ENCODE measurements at regions not wholly inside any gene's neighbourhood (a gene's known extent, or its start where the extent isn't known, plus 50 kb on each side); places are given as distances from the start of the nearest gene placed in this dataset.

GRCh38 chr14:34039428-34040047, 88.7 kb upstream of the EGLN3 start (continued):
- peak; percentile 79 for TF ChIP-seq JUND (IDR thresholded peaks at IDR 0.05; ENCODE audit: borderline replicate concordance, low read depth, low read length)
- peak; percentile 69; the same call in 1 of the 3 replicates for TF ChIP-seq JUND (tag; IDR thresholded peaks at IDR 0.05; ENCODE audit: borderline replicate concordance, low read depth, low read length)
- no peak for TF ChIP-seq ZNF24 (IDR thresholded peaks at IDR 0.05)
- no peak for TF ChIP-seq TRIM24 (IDR thresholded peaks at IDR 0.05)
- TF ChIP-seq MAFK (IDR thresholded peaks at IDR 0.05; ENCODE audit: low read length), result no peak
- no peak for TF ChIP-seq KAT2B (IDR thresholded peaks at IDR 0.05; ENCODE audit: low read depth, low read length)
- TF ChIP-seq AFF4 (CRISPR knock-in tag; IDR thresholded peaks at IDR 0.05), result no peak
- TF ChIP-seq JUN (IDR thresholded peaks at IDR 0.05; ENCODE audit: borderline replicate concordance, low read depth, low read length), result peak; percentile 54; the same call in 1 of the 2 replicates
- TF ChIP-seq JUN (CRISPR knock-in tag; IDR thresholded peaks at IDR 0.05; ENCODE audit: borderline replicate concordance), result no peak
- TF ChIP-seq, protein P1, sequence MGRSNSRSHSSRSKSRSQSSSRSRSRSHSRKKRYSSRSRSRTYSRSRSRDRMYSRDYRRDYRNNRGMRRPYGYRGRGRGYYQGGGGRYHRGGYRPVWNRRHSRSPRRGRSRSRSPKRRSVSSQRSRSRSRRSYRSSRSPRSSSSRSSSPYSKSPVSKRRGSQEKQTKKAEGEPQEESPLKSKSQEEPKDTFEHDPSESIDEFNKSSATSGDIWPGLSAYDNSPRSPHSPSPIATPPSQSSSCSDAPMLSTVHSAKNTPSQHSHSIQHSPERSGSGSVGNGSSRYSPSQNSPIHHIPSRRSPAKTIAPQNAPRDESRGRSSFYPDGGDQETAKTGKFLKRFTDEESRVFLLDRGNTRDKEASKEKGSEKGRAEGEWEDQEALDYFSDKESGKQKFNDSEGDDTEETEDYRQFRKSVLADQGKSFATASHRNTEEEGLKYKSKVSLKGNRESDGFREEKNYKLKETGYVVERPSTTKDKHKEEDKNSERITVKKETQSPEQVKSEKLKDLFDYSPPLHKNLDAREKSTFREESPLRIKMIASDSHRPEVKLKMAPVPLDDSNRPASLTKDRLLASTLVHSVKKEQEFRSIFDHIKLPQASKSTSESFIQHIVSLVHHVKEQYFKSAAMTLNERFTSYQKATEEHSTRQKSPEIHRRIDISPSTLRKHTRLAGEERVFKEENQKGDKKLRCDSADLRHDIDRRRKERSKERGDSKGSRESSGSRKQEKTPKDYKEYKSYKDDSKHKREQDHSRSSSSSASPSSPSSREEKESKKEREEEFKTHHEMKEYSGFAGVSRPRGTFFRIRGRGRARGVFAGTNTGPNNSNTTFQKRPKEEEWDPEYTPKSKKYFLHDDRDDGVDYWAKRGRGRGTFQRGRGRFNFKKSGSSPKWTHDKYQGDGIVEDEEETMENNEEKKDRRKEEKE (IDR thresholded peaks at IDR 0.05; ENCODE audit: borderline replicate concordance in 1 of 2, control insufficient read depth in 1 of 2, low read depth in 2 of 2, low read length in 1 of 2), result no peak
- no peak for TF ChIP-seq SMARCE1 (IDR thresholded peaks at IDR 0.05)
- peak; percentile 69 for TF ChIP-seq FOSL1 (tag; conservative IDR thresholded peaks at IDR 0.05)
- TF ChIP-seq SMAD4 (CRISPR knock-in tag; conservative IDR thresholded peaks at IDR 0.05), result 0 out of 2 replicates have a peak, but pooled peaks have one; percentile 22
- TF ChIP-seq ATF3 (IDR thresholded peaks at IDR 0.05), result peak; percentile 67; the same call in 1 of the 2 replicates
- no peak for TF ChIP-seq ATF3 (CRISPR knock-in tag; conservative IDR thresholded peaks at IDR 0.05)
- no peak for TF ChIP-seq ZNF830 (CRISPR knock-in tag; IDR thresholded peaks at IDR 0.05)
- TF ChIP-seq PRMT5 (CRISPR knock-in tag; IDR thresholded peaks at IDR 0.05), result no peak
- TF ChIP-seq DPF2 (IDR thresholded peaks at IDR 0.05), result 0 out of 2 replicates have a peak, but pooled peaks have one; percentile 13

All from K562 (cell line).